H1 (cell line): ENCODE measurements at regions not wholly inside any gene's neighbourhood (a gene's known extent, or its start where the extent isn't known, plus 50 kb on each side); places are given as distances from the start of the nearest gene placed in this dataset.

ENCODE experiments used
- CTCF ChIP-seq, 3 experiments: IDR thresholded peaks; 1 replicate in 2 of 3; 2 replicates in 1 of 3; pipeline versions ENCODE4 v1.5.1 to v1.6.1; 2011; ENCODE audit warnings: low read length in 3 of 3, mild to moderate bottlenecking in 3 of 3, inconsistent platforms in 2 of 3, low read depth in 1 of 3, moderate library complexity in 1 of 3; ENCODE audit not compliant: insufficient read depth in 1 of 3; ENCODE audit errors: control extremely low read depth in 1 of 3
- EZH2 ChIP-seq: fragments of 200-600 bp; sonication (generic); IDR thresholded peaks from 2 replicates; pipeline ENCODE4 v1.7.1; 2012; ENCODE audit warnings: low read depth, mild to moderate bottlenecking, moderate library complexity, low read length, inconsistent platforms; ENCODE audit not compliant: severe bottlenecking
- GTF2F1 ChIP-seq: IDR thresholded peaks from 2 replicates; pipeline ENCODE4 v1.6.1; 2012; ENCODE audit warnings: low read depth, low read length, improper control_type of control experiment, borderline replicate concordance
- JUND ChIP-seq: IDR thresholded peaks from 2 replicates; pipeline ENCODE4 v1.6.1; 2011; ENCODE audit warnings: mild to moderate bottlenecking, improper control_type of control experiment, low read length
- POLR2A ChIP-seq, 2 experiments: IDR thresholded peaks; 1 replicate in 1 of 2; 2 replicates in 1 of 2; pipeline ENCODE4 v1.6.1; 2011; ENCODE audit warnings: low read depth in 2 of 2, low read length in 2 of 2, mild to moderate bottlenecking in 2 of 2; ENCODE audit errors: control extremely low read depth in 1 of 2
- POLR2AphosphoS5 ChIP-seq: IDR thresholded peaks from 2 replicates; pipeline ENCODE4 v1.6.1; 2011; ENCODE audit warnings: low read depth, low read length
- RFX5 ChIP-seq: IDR thresholded peaks from 2 replicates; pipeline ENCODE4 v1.6.1; 2011; ENCODE audit warnings: low read depth, low read length, improper control_type of control experiment, borderline replicate concordance
- USF2 ChIP-seq: IDR thresholded peaks from 2 replicates; pipeline ENCODE4 v1.6.1; 2011; ENCODE audit warnings: low read length, improper control_type of control experiment
- YY1 ChIP-seq: IDR thresholded peaks from 2 replicates; pipeline ENCODE4 v1.6.1; 2011; ENCODE audit warnings: low read depth, mild to moderate bottlenecking, low read length
- ZNF274 ChIP-seq: IDR thresholded peaks from 2 replicates; pipeline ENCODE4 v1.7.0; 2012; ENCODE audit warnings: low read length, borderline replicate concordance; ENCODE audit errors: extremely low read depth

GRCh38 chr2:107108556-107108955, 222.6 kb upstream of the ST6GAL2 start:
- no peak for TF ChIP-seq ZNF274
- no peak for TF ChIP-seq RFX5
- no peak for TF ChIP-seq JUND
- TF ChIP-seq POLR2AphosphoS5, result no peak
- no peak for TF ChIP-seq CTCF (IDR thresholded peaks at IDR 0.05; ENCODE audit: control extremely low read depth in 1 of 3, insufficient read depth in 1 of 3, low read depth in 1 of 3, low read length in 3 of 3)
- TF ChIP-seq EZH2, result no peak
- TF ChIP-seq USF2, result no peak
- TF ChIP-seq POLR2A (IDR thresholded peaks at IDR 0.05; ENCODE audit: control extremely low read depth in 1 of 2, low read depth in 2 of 2, low read length in 2 of 2), result no peak
- no peak for TF ChIP-seq GTF2F1
- TF ChIP-seq YY1, result no peak
